ENCODE measurements at regions not wholly inside any gene's neighbourhood (a gene's known extent, or its start where the extent isn't known, plus 50 kb on each side); places are given as distances from the start of the nearest gene placed in this dataset.
"Not testable (repeated sequence)": the region's sequence is repeated elsewhere in the genome, so short reads cannot be mapped to it uniquely, and the experiment has no call there.

DNA sequence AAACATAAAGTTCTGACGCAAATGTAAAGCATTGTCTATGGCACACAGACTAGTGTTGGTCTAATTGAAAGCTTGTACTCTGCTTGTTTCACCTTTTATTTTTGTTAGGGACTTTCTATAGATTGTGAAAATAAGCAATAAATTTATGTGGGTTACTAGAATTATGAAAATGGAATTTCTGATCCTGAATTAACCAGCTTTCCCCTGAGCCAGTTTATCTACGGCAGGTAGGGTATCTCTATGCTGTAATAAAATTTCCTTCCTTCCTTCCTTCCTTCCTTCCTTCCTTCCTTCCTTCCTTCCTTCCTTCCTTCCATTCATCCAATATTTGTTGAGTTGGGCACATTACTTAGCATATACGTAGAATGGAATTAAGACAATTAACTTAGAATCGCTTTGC lies 362.6 kb upstream of the SPRED2 start:
- DNase-seq (ENCODE audit: low spot score), result no peak

- no peak for DNase-seq (ENCODE audit: low spot score)
Observed at GRCh38 chr2:65791404-65791975, 359.1 kb upstream of the SPRED2 start.

- DNase-seq (ENCODE audit: low spot score), result no peak
Observed at GRCh38 chr2:65790676-65790935, 358.2 kb upstream of the SPRED2 start.

- DNase-seq (ENCODE audit: low spot score), result no peak
Observed at GRCh38 chr2:65789923-65790675, 357.7 kb upstream of the SPRED2 start.

- DNase-seq (ENCODE audit: low spot score), result no peak
Observed at GRCh38 chr2:65788556-65788955, 356.2 kb upstream of the SPRED2 start.

GRCh38 chr2:65786765-65787164 lies 354.4 kb upstream of the SPRED2 start:
- DNase-seq (ENCODE audit: low spot score), result no peak

- DNase-seq (ENCODE audit: low spot score), result no peak
Observed at GRCh38 chr2:65786007-65786717, 353.8 kb upstream of the SPRED2 start.

DNA sequence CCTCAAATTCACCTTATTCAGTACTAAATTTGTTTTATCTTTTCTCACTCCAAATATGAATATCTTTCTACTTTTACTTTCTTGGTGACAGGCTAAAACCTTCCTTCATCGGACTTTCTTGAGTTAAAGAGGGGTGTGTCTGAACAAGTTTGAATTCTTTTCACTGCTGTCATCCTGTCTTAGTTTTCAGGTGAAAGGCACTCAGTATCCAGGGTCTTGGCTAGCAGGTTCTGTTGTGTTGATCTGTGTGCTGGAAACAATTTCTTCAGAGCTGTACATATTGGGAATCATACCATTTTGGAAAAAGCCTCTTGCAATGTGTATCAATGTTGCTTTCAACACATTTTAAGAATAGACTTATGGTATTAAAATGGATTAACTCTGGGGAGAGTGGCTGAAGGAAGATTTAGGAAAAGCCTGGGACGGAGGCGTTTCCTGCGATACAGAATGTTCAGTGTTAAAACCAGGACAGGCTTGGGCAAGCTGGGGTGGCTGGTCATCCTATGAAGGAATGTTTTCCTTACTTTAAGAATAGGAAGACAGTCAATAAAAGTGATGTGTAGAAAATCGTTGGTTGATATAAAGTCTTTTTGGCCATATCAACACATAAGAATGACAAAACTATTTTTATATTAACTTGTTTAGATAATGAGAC lies 350.7 kb upstream of the SPRED2 start:
- DNase-seq (ENCODE audit: low spot score), result no peak

DNA sequence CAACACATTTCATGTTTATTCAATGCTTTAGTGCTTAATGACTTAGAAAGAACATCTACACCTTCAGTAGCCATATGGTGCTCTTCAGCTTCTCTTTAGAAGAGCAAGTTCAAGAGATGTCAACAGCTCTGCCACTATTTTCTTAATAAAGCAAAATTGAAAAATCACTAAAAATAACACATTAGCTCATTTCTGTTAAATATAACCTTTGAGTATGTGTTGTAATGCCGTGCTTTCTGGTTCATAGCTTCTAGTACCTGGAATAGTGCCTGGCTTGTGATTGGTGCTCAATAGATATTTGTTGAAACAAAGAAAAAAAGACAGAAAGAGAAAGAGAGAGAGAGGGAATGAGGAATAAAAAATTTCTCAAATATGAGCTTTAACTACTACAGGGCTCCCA lies 349.8 kb upstream of the SPRED2 start:
- DNase-seq (ENCODE audit: low spot score), result no peak

- no peak for DNase-seq (ENCODE audit: low spot score)
Observed at GRCh38 chr2:65781756-65782155, 349.4 kb upstream of the SPRED2 start.

DNA sequence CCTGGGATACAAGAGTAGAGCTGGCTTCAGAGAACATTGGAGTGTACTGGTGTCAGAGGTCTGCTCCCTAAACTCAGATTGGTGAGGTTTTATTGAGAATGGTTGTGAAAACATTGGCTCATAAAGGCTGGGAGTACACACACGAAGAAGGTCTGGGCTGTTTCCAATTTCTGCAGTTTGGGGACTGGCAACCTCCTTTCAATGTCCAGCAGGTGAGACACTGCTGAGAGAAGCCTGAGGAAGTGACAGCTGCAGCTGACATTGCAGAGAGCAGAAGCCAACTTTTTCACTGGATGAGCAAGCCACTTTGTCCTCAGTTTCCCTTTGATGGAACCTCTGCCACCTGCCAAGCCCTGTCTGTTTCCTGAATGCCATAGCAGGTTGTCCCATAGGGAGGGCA lies 346.6 kb upstream of the SPRED2 start:
- DNase-seq (ENCODE audit: low spot score), result no peak

- DNase-seq (ENCODE audit: low spot score), result no peak
Observed at GRCh38 chr2:65778137-65778536, 345.7 kb upstream of the SPRED2 start.

GRCh38 chr2:65775839-65776238 lies 343.4 kb upstream of the SPRED2 start:
- DNase-seq (ENCODE audit: low spot score), result no peak

DNA sequence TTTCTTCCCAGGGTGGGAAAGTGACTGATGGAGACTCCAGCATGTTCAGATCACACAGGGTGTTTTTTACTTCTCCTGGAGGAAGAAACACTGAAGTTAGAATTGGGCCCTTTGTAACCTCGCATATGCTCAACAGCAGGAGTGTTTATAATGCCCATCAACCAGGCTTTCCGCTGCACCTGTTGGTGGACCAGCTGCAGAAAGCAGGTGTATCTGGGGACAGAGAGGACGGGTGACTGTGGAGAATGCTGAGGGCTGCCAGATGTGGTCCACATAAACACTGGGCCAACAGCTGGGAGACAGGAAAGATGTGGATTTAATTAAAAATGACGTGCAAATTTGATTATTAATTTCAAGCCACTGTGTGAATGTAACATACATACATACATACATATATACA lies 335.5 kb upstream of the SPRED2 start:
- DNase-seq (ENCODE audit: low spot score), result no peak

DNA sequence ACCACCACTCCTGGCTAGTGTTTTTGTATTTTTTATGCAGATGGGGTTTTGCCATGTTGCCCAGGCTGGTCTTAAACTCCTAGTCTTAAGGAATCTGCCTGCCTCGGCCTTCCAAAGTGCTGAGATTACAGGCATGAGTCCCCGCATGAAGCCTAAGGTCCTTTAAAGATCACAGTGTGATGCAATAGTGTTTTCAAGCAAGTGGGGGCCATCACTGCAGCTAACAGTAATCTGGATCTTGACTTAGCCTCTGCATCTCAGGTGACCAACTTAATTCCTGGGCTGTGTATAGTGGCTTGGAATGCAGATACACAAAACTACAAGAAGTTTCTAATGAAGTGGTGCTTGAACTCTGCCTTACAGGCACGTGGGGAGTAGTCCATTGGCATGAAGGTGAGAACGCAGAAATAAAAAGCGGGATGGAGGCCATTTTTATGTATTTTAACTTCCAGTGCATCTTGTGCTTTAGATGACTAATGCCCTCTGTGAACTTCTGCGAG lies 334.4 kb upstream of the SPRED2 start:
- DNase-seq (ENCODE audit: low spot score), result no peak

DNA sequence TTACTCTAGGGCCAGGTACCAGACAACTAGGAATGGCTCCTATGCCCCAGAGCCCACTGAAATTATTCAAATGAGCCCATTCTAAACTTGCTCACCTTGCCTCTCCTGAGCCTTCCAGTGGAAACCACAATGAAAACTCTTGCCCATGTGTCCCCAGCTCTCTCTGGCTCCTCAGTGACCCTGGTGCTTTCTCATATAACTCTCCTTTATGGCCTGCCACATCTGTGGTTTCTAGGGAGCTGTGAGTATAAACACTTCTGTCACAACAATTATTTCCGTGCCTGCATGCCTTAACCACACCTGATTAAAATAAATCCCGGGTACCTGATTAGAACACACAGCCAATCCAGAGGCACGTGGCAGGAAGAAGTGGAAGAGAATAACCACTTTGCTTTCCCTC lies 333.0 kb upstream of the SPRED2 start:
- DNase-seq (ENCODE audit: low spot score), result no peak

DNA sequence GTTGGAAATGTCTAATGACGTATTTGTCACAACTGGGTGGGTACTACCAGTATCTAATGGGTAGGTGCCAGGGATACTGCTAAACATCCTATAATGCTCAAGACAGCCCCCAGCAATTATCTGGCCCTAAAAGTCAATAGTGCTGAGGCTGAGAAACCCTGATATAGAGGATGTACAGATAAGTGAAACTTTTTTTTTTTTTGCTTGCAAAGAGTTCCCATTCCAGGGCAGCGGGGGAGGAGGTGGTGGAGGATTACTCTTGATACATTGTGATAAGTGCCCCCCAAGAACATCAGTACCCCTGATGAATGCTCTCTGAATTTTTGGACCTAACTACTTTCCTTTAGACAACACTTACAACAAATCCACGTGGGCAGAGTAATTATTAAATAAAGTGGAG lies 329.7 kb upstream of the SPRED2 start:
- DNase-seq (ENCODE audit: low spot score), result no peak

DNA sequence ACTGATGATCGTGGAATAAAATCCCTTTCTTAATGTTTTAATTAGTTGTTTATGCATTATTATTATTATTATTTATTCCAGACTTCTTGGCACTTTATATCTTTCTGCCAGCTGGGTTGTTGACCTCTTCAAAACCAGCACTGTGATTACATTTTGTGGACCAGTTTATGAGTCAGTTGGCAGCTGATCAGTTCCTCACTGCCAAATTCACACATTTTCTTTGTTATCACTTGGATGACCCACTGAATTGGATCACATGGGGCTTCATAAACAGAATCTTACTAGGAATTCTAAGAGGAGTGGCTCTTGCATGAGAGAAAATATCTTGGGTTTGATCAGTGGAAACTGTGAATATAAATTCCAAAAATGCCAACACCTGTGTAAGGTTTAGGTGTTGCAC lies 321.8 kb upstream of the SPRED2 start:
- no peak for DNase-seq (ENCODE audit: low spot score)

- DNase-seq (ENCODE audit: low spot score), result no peak
Observed at GRCh38 chr2:65751408-65751807, 319.0 kb upstream of the SPRED2 start.

GRCh38 chr2:65749545-65749944 lies 317.1 kb upstream of the SPRED2 start:
- DNase-seq (ENCODE audit: low spot score), result no peak

DNA sequence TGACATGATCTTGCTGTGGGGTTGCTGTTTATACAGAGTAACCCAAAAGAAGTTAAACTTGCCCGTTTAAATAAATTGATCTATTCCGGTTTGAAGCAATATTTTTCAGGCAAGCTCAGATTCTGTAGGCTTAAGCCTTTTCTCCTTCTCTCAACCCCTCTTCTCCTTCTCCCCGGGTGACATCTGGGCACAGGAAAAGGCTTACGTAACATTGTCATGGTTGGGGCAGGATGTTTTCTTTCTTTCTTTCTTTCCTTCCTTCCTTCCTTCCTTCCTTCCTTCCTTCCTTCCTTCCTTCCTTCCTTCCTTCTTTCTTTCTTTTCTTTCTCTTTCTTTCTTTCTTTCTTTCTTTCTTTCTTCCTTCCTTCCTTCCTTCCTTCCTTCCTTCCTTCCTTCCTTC lies 315.5 kb upstream of the SPRED2 start:
- not testable (repeated sequence) for DNase-seq (ENCODE audit: low spot score)

DNA sequence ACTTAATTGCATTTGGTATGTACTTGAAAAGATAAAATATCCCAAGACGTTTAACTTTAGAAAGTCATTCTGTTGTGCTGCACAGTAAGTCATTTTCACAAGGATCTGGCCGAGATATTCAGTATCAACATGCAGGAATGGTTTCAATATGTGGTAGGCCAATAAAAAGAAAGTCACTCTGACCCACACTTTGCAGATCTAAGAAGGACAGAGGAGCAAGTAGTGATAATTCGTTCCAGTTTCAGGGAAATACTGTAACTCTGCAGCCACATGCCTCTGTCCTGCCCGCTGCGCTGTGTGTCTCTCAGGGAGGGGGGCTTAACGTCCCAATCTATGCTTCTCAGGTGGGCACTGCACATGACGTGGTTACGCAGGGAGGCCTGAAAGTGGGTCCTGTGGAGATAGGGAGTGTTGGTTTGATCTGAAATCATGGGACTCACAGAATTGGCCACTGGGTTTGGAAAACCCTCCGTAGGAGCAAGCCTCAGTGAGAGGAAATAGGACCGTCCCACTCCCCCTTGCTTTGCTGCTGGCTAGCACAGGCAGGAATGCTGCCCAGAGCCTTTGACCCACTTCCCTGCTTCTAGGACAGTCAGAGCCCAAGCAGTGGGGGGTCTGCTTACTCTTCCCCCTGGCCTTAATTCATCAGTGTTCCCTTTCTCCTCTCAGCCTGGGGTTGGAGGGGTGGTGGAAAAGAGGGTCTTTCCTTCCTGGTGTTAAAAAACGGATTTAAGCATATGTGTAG lies 314.7 kb upstream of the SPRED2 start:
- DNase-seq (ENCODE audit: low spot score), result no peak
